HepG2 (cell line): ENCODE measurements at regions not wholly inside any gene's neighbourhood (a gene's known extent, or its start where the extent isn't known, plus 50 kb on each side); places are given as distances from the start of the nearest gene placed in this dataset.

Experiments
- CCAR2 ChIP-seq: fragments of 200-400 bp; formaldehyde crosslinking; optimal IDR thresholded peaks from 2 replicates; pipeline ENCODE3; 2018; ENCODE audit warnings: low read depth, mild to moderate bottlenecking, low read length, moderate library complexity
- DPF2 ChIP-seq: sonication (generic); formaldehyde crosslinking; IDR thresholded peaks from 2 replicates; pipeline ENCODE4 v1.4.0; 2020; ENCODE audit warnings: mild to moderate bottlenecking, low read depth, missing genetic modification reagents, borderline replicate concordance
- ELF1 ChIP-seq: sonication (generic); formaldehyde crosslinking; IDR thresholded peaks from 2 replicates; pipeline ENCODE4 v1.4.0; 2020; ENCODE audit warnings: missing genetic modification reagents
- GPN1 ChIP-seq: sonication (generic); formaldehyde crosslinking; IDR thresholded peaks from 2 replicates; pipeline ENCODE4 v1.5.1; 2020; ENCODE audit warnings: missing genetic modification reagents, borderline replicate concordance
- NCOA1 ChIP-seq: sonication (generic); formaldehyde crosslinking; IDR thresholded peaks from 2 replicates; pipeline ENCODE4 v1.9.0; 2021; ENCODE audit warnings: missing genetic modification reagents
- PHF20 ChIP-seq: sonication (generic); formaldehyde crosslinking; IDR thresholded peaks from 2 replicates; pipeline ENCODE4 v1.5.0; 2020; ENCODE audit warnings: mild to moderate bottlenecking, missing genetic modification reagents
- RBM22 ChIP-seq: fragments of 200-400 bp; formaldehyde crosslinking; optimal IDR thresholded peaks from 2 replicates; pipeline ENCODE3; 2017; ENCODE audit warnings: mild to moderate bottlenecking, low read length, moderate library complexity
- TEAD3 ChIP-seq: optimal IDR thresholded peaks from 2 replicates; pipeline ENCODE3; 2016; ENCODE audit warnings: borderline replicate concordance
- THAP7 ChIP-seq: sonication (generic); formaldehyde crosslinking; IDR thresholded peaks from 2 replicates; pipeline ENCODE4 v1.8.1; 2023; ENCODE audit warnings: mild to moderate bottlenecking, missing genetic modification reagents
- THAP9 ChIP-seq: sonication (generic); formaldehyde crosslinking; IDR thresholded peaks from 2 replicates; pipeline ENCODE4; 2020; ENCODE audit warnings: missing genetic modification reagents, mild to moderate bottlenecking, borderline replicate concordance
- ZEB1 ChIP-seq: IDR thresholded peaks from 2 replicates; pipeline ENCODE4 v1.6.1; 2012; ENCODE audit warnings: mild to moderate bottlenecking, low read depth, inconsistent platforms; ENCODE audit not compliant: insufficient replicate concordance
- ZNF746 ChIP-seq: sonication (generic); formaldehyde crosslinking; IDR thresholded peaks from 2 replicates; pipeline ENCODE4 v1.8.0; 2022; ENCODE audit warnings: mild to moderate bottlenecking, missing genetic modification reagents
- ZNF777 ChIP-seq: sonication (generic); formaldehyde crosslinking; IDR thresholded peaks from 2 replicates; pipeline ENCODE4 v1.4.0; 2020; ENCODE audit warnings: missing genetic modification reagents
- ZNF790 ChIP-seq: sonication (generic); formaldehyde crosslinking; IDR thresholded peaks from 2 replicates; pipeline ENCODE4 v1.8.0; 2022; ENCODE audit warnings: missing genetic modification reagents, mild to moderate bottlenecking, borderline replicate concordance
- TF ChIP-seq, protein P1 (sequence below): IDR thresholded peaks from 2 replicates; pipeline ENCODE4 v1.6.1; 2016; ENCODE audit warnings: low read depth, control low read depth
- TF ChIP-seq, protein P2 (sequence below): IDR thresholded peaks from 2 replicates; pipeline ENCODE4 v1.6.1; 2016; ENCODE audit warnings: missing biosample characterization, missing genetic modification reagents, low read depth
- TF ChIP-seq, protein P3 (sequence below): sonication (generic); formaldehyde crosslinking; IDR thresholded peaks from 2 replicates; pipeline ENCODE4 v1.8.0; 2022; ENCODE audit warnings: mild to moderate bottlenecking, missing genetic modification reagents, moderate library complexity

DNA sequence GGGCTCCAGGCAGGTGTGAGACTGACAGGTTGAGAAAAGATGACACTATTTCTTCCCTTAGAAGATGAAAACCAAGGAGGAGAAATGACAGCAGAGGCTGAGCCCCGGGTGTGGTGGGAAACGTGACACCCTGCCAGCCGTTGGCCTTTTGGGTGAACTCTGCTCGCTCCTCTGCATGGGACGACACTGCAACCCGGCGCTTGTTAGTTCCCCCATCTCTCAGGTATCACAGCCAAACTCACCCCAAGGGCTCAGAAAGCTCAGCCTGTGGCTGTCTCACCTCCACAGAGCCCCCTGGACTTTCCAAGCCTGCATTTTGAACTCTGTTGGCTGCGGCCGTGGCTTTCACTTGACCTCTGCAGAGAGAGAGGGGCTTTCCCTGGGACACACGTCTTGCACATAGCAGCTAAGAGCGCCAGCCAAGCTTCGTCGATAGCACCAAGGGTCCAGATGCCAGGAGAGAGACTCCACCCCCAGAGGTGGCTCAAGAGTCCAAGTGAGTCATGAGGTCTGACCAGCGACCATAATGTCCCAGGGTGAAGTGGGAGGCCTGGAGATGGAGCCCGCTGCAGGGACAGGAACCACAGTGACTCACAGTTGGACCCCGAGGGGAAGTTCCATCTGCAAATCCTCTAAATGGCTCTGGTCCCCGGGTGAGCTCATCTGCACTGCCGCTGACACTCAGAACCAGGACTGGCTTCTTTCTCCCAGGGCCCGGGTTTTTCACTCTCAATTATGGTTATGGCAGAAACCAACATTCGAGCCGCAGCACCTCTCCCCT, 301.9 kb downstream of the SOX9 start (continued):
- TF ChIP-seq, protein P1, sequence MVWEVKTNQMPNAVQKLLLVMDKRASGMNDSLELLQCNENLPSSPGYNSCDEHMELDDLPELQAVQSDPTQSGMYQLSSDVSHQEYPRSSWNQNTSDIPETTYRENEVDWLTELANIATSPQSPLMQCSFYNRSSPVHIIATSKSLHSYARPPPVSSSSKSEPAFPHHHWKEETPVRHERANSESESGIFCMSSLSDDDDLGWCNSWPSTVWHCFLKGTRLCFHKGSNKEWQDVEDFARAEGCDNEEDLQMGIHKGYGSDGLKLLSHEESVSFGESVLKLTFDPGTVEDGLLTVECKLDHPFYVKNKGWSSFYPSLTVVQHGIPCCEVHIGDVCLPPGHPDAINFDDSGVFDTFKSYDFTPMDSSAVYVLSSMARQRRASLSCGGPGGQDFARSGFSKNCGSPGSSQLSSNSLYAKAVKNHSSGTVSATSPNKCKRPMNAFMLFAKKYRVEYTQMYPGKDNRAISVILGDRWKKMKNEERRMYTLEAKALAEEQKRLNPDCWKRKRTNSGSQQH (CRISPR knock-in tag) = peak; percentile 64; the same call in 1 of the 2 replicates
- TF ChIP-seq ZEB1 (peak; percentile 43), RBM22 (no peak), THAP7 (CRISPR knock-in tag) (0 out of 2 replicates have a peak, but pooled peaks have one; percentile 9), ZNF790 (no peak), ZNF777 (CRISPR knock-in tag) (0 out of 2 replicates have a peak, but pooled peaks have one; percentile 23), NCOA1 (CRISPR knock-in tag) (0 out of 2 replicates have a peak, but pooled peaks have one; percentile 13), TEAD3 (CRISPR knock-in tag) (peak; percentile 94), DPF2 (CRISPR knock-in tag) (peak; percentile 46; the same call in 1 of the 2 replicates), ELF1 (CRISPR knock-in tag) (peak; percentile 36), PHF20 (CRISPR knock-in tag) (no peak), CCAR2 (no peak), THAP9 (peak; percentile 21; the same call in 1 of the 2 replicates), ZNF746 (CRISPR knock-in tag) (peak; percentile 47; the same call in 1 of the 2 replicates), GPN1 (CRISPR knock-in tag) (no peak)
- TF ChIP-seq, protein P2, sequence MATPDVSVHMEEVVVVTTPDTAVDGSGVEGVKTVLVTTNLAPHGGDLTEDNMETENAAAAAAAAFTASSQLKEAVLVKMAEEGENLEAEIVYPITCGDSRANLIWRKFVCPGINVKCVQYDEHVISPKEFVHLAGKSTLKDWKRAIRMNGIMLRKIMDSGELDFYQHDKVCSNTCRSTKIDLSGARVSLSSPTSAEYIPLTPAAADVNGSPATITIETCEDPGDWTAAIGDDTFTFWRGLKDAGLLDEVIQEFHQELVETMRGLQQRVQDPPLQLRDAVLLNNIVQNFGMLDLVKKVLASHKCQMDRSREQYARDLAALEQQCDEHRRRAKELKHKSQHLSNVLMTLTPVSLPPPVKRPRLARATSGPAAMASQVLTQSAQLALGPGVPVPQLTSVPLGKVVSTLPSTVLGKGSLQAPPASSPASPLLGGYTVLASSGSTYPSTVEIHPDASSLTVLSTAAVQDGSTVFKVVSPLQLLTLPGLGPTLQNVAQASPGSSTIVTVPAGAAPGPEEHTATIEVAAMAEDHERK (CRISPR knock-in tag) = no peak
- TF ChIP-seq, protein P3, sequence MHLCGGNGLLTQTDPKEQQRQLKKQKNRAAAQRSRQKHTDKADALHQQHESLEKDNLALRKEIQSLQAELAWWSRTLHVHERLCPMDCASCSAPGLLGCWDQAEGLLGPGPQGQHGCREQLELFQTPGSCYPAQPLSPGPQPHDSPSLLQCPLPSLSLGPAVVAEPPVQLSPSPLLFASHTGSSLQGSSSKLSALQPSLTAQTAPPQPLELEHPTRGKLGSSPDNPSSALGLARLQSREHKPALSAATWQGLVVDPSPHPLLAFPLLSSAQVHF = no peak
